ENCODE measurements at regions not wholly inside any gene's neighbourhood (a gene's known extent, or its start where the extent isn't known, plus 50 kb on each side); places are given as distances from the start of the nearest gene placed in this dataset.
A peak's percentile ranks its signal among the peaks of the same experiment; 100 is the strongest.
"Not testable (repeated sequence)": the region's sequence is repeated elsewhere in the genome, so short reads cannot be mapped to it uniquely, and the experiment has no call there.

DNA sequence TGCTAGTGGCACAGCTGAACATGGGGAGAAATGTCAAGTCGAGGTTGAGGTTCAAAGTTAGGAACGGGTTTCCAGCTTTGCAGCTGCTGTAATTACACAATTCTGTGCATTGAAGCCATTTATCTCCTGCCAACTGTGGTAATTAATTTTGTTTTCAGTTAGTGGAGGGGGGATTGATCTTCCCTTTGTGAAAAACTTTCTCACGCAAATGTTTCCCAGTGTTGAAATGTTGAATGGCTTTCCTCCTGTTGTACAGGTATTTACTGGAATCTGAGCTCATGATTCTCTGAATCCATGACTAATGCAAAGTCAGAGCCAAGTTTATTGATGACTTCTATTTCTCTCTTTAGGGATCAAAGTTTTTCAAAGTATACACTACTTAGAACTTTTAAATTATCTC, 198.4 kb upstream of the SLC35B3 start:
- no peak for DNase-seq

DNA sequence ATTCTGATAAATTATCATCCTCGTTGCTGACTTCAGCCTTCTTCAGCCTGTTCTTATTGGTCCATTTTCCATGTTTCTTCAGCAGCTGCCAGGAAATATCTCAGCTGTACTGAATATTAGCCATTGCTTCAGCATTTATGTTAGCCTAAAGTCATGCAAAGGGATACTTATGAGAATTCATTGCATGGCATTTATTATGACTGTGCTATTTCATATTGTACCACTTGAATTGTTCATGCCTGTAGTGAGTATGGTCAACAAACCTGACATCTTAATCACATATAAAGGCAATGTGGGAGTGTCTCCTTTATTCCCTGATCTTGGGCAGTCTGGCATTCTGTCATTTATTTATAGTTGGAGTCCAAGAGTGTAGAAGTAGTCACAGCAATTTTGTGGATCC, 193.4 kb upstream of the SLC35B3 start:
- no peak for DNase-seq

DNA sequence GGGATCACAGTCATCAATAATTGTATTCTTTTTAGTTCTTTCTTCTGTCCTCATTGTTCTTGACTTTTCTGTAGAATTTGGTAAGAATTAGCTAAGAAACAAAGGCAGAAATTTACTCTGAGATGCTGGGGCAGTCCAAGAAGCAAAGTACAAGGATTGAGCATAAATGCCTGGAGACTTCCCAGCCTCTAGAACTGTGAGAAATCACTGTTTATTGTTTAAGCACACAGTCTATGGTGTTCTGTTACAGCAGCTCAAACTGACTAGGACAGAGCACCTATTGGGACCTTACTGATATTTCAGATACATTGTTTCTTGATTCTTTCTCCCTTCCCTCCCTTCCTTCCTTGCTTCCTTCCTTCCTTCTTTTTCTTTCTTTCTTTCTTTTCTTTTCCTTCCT, 192.7 kb upstream of the SLC35B3 start:
- DNase-seq, result no peak

DNA sequence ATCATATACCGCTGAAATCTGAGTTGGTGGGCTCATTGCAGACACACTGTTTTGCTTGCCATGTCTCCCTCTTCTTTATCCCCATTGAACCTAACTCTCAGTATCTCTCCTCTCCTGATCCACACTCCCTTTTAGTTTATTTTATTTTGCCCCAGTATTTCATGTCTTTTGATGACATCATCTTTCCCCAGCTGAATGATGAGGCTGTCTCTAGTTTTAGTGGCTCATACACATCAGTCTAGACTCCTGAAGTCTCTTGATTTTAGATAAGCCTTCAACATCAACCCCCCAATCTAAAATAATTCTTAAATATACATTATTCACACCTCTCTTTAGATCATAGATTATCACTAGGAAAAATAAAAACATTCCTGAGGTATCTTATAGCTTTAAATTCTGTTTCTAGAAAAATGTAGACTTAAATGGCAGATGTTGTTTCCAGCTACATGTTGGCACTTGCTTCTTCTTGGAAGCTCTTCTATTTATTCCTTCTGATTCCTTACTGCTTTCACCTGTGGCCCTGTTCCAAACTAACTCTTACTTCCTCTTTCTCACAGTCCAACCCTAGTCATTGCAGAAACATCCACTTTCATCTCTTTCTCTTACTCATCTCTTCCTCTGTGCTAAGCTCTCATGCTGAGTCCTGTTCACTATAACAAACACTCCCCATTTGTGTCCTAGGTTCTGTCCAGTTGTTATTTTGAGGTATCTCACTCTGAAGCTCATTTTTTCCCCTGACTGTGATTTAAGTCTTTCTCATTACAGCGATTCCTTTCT, 191.9 kb upstream of the SLC35B3 start:
- DNase-seq, result peak; percentile 10

DNA sequence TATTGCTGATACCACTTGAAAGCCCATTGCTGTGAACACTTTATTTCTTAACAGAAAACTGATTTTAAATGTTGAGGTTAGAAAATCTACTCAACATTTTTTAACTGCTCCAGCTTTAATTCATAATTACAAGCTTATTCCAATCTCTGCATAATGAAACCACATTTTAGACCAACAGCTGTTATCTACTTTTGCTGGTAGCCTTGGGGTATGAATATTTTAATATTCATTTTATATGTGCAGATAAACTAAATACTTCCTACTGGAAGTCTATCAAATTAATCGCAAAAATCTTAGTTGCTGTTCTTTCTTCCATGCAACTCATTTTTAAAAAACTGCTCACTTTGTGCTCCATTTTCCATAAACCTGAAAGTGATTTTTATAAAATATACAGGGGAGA, 189.3 kb upstream of the SLC35B3 start:
- DNase-seq, result no peak

DNA sequence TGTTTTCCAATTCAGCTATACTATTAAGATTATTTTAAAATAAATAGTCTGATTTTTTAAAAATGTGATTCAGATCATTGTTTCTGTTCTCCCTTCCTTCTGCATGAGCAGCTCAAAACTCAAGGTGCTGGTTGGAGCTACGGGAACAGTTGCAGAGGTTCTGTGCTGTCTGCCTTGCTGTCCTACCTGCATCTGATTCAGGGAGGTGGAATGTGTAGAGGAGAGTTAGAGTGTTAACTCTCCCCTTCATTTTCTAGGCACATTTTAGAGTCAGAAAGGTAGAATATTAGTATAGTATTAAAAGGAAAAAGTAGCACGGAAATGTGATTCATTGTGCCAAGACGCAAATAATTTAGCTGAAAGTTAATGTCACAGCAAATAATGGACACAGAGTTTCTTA, 188.1 kb upstream of the SLC35B3 start:
- no peak for DNase-seq

DNA sequence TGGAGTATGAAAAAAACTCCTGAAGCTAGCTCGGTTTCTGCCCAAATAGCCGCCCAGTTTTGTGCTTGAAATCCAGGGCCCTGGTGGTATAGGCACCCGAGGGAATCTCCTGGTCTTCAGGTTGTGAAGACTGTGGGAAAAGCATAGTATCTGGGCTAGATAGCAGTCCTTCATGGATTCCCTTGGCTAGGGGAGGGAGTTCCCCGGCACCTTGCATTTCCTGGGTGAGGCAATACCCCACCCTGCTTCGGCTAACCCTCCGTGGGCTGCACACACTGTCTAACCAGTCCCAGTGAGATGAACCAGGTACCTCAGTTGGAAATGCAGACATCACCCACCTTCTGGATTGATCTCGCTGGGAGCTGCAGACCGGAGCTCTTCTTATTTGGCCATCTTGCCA, 184.5 kb upstream of the SLC35B3 start:
- no peak for DNase-seq

DNA sequence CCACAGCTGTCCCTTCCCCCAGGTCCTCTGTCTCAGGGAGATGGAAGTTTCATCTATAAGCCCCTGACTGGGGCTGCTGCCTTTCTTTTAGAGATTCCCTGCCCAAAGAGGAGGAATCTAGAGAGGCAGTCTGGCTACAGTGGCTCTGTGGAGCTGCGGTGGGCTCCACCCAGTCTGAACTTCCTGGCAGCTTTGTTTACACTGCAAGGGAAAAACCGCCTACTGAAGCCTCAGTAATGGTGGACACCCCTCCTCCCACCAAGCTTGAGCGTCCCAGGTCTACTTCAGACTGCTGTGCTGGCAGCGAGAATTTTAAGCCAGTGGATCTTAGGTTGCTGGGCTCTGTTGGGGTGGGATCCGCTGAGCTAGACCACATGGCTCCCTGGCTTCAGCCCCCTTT, 184.1 kb upstream of the SLC35B3 start:
- DNase-seq, result not testable (repeated sequence)

DNA sequence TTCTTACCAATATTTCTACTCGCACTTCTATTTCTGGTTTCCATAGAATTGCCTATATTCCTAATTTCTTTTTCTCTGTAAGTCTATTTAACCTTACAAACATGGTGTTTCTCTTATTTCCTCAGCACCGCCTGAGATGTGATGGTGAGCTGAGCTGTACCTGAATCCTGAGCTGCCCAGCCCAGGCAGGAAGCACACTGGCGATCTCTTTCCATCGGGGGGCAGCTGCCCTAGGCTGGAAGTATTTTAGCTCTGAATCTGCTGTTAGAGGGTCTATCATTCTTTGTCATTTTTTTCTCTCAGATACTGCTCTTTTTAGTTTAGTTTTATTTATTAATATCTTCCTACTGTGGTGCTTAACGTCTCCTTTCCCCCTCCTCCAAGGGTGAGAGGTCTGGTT, 173.4 kb upstream of the SLC35B3 start:
- no peak for DNase-seq

DNA sequence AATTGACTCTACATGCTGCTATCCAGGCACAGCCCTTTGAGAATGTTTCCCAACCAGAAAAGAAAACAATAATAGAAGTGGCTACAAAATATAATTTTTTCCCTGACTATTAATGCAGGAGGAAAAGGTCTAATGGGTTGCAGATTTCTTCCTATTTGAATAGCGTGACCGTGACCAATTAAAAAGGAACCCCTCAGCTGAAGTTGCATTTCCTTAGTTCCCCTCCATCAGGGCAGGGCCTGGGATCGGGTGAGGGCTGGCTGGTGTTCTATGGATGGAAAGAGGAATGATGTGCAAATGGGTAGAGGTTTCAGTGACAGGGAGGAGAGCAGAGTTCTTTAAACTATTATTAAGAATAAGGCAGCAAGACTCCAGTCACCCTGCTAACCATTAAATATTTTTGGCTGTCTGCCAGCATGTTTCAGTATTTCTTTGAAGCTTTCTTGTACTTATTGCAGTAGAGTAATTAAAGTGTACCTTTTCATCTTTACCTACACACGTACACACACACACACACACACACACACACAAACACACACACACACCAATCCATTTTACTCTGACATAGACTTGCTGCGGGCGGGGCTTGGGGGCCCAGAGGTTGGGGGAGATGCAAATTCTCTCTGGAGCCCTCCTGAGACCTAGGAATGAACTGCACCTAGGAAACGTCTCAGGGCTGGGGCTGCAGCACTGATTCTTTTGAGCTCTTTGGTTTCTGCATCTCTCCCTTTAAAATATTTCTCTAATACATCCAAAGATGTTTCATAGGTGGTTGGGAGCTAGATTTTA, 154.8 kb upstream of the SLC35B3 start:
- DNase-seq, result no peak

DNA sequence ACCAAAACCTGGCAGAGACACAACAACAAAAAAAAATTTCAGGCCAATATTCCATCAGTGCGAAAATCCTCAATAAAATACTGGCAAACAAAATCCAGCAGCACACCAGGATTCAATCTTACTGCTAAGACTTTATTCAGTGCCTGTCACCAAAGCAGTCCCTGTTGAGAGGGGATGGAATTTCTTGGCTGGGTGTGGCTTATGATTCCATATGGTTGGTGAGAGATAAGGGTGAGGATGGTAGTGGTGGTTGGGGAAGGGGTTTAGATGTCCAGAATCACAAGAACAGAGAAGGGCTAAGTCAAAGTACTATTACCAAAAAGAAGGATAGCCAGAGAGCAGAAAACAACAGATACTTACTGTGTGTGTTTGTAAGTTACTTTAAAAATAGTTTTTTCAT, 152.8 kb upstream of the SLC35B3 start:
- no peak for DNase-seq

DNA sequence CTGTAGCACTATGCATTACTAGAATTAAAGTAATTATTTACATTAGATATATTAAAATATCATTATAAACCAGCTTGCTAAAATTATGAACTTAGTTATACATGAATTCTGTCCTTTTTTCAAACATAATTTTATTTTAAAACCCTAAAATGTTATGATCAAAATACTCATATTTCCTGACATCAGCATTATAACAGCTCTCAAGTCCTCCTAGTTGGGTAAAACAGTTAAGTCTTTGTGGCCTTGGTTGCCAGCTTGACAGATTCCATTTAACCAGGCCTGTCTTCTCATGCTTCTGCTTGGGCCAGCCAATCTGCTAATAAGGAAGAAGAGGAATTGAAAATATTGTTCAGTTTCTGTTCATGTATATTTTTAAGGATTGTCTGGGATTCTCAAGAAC, 147.9 kb upstream of the SLC35B3 start:
- no peak for DNase-seq

DNA sequence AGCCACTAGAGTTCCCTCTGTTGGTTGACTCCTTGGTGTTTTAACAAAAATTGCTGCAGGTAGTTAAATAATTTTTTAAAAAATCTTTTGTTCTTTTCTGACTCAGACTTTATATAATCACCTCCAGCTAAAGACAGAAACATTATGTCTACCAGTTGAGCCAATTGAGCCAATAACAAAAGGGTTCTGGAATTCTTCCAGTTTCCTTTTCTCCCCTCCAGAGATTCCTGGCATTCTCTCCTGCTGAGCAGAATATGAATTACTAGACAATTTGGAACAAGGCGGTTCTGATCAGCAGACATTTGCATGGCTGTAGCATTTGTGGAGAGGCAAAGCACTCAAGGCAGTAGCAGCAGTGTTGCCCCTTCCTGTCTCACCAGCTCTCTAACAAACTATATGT, 144.0 kb upstream of the SLC35B3 start:
- DNase-seq, result peak; percentile 2

DNA sequence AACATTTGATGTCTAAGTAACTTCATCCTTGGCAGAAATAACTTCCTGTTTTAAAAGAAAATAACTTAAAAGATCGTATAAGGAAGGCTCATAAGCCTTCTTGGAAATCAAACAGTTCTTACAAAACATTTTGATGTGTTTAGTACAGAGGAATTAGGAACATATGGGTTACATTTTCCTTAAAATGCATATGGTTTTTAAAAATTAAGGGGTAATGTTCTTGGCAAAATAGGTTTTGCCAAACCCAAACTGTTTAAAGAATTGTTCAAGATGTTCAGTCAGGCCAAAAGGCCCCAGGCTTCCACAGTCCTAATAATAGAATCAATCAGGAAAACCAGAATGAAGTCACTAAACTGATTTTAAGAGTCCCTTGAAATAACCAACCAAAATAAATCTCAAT, 142.7 kb upstream of the SLC35B3 start:
- no peak for DNase-seq

DNA sequence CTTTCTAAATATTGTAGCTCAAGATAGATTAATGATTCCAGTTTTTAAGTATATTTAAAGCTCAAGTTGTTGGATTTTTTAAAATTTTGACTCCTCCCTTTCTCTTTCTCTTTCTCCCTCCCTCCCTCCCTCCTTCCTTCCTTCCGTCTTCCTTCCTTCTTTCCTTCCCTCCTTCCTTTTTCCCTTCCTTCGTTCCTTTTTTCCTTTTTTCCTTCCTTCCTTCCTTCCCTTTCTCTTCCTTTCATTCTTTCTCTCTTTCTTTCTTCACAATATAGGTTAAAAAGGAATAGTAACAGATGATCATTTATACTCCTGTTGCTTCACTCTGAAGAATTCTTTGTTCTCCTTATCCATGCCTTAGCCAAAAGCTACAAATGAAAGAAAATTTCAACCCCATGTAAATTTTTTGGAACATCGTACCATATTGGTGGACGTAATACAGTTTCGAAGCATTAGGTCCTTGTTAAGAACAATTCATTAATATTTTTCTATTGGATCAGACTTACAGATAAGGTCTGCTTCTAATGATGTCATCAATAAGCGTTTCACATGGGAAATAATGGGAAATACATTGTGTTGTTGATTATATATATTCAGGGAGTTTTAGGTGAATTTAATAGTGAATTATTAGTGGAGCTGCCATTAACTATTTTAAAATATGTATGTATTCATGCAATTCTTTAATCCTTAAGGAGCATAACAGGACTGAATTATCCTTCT, 139.6 kb upstream of the SLC35B3 start:
- DNase-seq, result no peak

DNA sequence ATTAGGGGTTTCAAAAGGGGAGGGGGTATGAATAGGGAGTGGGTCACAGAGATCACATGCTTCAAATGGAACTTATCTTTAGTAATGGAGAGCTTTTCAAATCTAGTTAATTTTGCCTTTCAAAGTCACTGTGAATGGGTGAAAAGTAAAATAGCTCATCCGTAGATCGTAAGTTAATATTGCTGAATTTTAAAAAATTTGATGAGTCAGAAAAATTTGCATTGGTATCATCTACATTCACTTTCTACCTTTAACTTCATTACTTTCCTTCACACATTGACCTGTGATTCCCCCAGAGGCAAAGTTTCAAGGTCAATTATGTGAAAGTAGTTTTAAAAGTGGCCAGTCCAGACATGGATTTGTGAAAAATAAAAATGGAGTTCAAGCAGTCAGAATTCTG, 139.0 kb upstream of the SLC35B3 start:
- DNase-seq, result no peak

DNA sequence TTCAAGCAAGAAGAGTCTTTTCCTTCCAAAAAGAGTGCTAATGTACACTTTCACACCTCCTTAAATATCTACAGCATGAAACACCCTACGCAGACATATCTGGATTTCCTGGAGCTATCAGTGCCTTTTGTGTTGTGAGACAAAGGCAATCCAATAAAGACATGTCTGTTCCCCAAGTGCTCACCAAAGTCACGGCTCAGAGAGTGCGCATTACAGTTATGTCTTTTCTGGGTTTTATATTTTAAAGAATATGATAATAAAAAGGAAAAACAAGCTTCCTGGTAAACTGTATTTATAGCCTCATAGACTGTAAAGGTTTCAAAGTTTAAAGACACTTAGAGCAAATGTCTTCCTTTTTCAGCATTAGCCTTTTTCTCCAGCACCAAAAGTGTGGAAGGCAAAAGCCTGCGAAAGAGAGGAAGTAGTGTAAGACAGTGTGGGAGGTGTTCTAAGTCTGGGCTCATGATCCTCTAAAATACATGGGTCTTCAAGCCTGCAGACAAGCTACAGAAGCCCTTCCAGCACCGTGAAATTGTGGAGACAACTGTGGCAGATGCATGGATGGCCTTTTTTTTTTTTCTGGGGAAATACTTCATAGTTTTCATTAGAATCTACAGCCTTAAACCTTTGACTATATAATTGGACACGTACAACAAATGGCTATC, 135.0 kb upstream of the SLC35B3 start:
- DNase-seq, result no peak

DNA sequence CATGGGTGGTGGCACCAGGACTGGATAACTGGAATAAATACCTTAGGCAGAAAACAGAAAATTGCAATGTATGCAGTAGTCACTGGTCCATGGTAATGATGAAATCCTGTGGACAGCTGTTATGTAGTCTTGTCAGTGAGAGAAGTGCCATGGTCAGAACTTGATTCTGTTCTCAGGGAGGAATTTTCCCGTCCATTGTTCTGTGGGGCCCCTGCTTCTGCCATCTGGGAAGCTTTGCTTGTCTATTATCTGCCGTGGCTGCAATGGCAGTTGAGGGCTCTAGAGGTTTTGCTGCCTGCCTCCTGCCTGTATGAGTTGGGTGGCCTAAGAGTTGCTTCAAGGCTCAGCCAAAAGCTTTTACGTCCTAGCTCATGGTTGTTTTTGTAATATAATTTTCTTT, 126.8 kb upstream of the SLC35B3 start:
- DNase-seq, result no peak

DNA sequence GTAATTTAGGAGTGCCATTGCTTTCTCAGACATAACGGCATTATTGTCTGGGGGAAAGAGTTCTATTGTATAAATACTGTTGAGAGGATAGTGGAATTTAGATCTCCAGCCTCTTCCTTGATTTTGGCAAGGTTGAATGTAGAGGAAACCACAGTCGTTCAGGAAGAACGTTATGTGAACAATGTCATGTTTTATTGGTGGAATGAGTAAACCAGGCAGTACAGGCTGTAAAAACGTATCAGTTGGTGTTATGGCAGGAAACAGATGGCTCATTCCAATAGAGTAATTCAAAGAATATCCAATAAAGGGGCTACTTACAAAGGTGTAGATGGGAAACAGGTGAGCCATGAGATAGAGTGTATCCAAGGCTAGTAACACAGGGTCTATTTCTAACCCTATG, 123.6 kb upstream of the SLC35B3 start:
- no peak for DNase-seq

DNA sequence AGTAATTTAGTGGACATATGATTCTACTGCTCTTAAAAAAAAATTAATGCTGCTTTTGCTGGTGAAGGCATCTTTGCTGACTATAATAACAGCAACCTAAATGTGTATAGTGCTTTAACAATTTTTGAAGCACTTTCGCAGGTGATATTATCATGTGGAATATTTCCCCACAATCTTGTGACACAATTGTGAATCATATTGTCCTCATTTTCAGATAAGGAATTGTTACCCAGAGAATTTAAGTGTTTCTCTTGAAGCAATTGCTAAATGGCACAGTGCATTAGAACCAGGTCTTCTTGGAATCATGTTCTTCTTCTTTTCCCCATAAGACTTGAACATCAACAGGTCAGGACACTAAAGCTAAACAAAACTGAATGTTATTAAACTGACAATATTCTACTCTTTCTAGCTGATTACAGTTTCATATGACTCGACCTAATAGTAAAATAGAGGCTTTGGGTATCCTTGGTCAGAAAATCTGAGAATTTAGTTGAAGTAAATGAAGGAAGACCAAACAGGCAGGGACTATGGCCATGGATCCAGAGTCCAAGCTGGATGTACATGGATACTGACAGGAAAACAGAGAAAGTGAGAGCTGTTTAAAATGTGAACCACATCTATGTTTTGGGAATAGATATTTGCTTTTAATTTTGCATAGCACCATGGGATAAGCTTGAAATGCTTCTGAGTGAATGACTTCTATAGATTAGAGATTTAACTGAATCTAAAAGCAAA, 121.8 kb upstream of the SLC35B3 start:
- no peak for DNase-seq

DNA sequence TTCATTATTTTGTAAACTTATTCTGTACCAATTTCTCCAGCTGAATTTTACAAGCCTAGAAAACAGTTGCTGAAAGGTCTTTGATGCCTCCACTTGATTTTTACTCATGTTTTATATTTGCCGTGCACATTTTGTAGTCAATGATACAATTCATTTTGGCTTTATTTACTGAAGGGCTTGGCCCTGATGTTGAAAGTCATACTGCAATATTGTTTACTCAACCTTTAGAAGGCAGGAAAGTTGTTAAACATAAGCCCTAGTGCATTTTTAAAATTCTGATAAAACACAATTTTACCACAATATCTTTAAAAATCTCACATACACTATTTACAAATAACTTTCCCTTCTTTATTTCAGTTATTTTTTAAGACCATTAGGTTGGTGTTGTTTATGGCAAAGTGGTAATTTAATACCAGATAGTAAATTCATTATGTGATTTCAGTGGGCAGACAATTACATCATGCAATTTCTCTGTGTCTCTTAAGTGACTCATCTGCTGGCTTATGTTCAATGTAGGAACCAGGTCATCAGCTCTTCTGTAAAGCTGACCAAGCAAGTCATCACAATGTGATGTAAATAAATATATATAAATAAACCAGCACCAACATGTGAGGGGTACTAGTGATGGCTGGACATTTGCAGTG, 121.1 kb upstream of the SLC35B3 start:
- peak; percentile 45 for DNase-seq

DNA sequence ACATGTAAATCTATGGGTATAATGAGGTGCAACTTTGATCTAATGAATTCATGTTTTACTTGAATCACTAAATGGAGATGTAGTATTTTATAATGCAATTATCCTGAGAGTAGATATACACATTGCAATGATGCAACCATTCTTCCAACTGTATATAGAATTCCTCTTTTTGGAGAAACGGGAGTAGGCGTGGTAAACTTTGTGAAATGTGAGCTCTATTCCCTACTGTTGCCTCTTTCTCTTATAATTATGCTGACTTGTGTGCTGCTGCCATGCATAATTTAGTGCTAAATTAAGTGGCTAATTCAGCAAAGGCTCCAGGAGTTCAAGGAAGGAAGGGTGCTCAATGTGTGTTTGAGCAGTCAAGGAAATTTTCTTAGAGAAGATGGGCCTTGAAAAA, 116.6 kb upstream of the SLC35B3 start:
- no peak for DNase-seq

All from fibroblast of skin of scalp (primary cell).